GM19324 (cell line): ENCODE measurements at regions not wholly inside any gene's neighbourhood (a gene's known extent, or its start where the extent isn't known, plus 50 kb on each side); places are given as distances from the start of the nearest gene placed in this dataset.
A peak's percentile ranks its signal among the peaks of the same experiment; 100 is the strongest.

Source experiments
- ATAC-seq: cut with Tn5 transposase; IDR thresholded peaks from one replicate; pipeline ENCODE4 v1.9.1; 2021; ENCODE audit warnings: mild to moderate bottlenecking, moderate library complexity; ENCODE audit not compliant: unreplicated experiment, low FRiP score

- ATAC-seq = no peak
Observed at GRCh38 chr1:5751833-5752745, 240.1 kb downstream of the NPHP4 start.

- ATAC-seq = no peak
Observed at GRCh38 chr1:5751163-5751540, 241.1 kb downstream of the NPHP4 start.

GRCh38 chr1:5750186-5751162 is 241.8 kb downstream of the NPHP4 start:
- no peak for ATAC-seq

- no peak for ATAC-seq
Observed at GRCh38 chr1:5748286-5749225, 243.7 kb downstream of the NPHP4 start.

GRCh38 chr1:5747426-5748285 is 244.6 kb downstream of the NPHP4 start:
- ATAC-seq = no peak

DNA sequence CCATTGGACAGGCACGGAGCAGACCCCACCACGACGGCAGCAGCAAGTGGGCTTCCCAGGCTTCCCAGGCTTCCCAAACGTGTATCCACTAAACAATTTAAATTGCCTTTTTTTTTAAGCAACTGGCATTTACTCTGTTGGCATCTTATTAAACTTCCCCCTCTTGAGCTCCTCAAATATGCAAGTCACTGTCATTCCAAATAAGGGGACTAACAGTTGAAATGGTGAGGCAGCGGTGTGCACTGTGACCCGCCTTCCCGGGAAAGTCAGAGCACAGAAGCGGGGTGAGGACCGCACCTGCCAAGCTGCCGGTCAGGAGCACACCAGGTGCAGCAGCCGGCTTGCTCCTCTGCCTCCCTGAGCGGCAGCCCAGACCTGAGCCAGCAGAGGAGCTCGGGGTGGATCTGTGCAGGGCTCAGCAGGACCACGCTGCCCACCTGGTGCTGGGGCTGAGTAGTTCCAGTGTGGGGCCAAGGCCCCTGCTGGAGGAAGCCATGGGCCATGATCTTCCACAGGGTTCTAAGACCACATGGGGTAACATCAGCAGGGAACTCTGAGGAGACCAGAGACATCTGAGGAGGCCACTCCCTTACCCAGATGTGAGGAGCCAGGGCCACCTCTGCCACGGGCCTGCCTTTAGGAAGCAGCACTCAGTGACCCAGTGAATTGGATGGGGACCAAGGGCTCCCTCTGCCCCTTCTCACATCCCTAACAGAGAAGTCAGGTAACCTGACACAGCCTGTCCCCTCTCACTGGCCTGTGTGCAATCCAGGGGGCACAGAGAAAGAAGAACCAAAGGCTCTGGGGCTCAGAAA is 245.4 kb downstream of the NPHP4 start:
- no peak for ATAC-seq

DNA sequence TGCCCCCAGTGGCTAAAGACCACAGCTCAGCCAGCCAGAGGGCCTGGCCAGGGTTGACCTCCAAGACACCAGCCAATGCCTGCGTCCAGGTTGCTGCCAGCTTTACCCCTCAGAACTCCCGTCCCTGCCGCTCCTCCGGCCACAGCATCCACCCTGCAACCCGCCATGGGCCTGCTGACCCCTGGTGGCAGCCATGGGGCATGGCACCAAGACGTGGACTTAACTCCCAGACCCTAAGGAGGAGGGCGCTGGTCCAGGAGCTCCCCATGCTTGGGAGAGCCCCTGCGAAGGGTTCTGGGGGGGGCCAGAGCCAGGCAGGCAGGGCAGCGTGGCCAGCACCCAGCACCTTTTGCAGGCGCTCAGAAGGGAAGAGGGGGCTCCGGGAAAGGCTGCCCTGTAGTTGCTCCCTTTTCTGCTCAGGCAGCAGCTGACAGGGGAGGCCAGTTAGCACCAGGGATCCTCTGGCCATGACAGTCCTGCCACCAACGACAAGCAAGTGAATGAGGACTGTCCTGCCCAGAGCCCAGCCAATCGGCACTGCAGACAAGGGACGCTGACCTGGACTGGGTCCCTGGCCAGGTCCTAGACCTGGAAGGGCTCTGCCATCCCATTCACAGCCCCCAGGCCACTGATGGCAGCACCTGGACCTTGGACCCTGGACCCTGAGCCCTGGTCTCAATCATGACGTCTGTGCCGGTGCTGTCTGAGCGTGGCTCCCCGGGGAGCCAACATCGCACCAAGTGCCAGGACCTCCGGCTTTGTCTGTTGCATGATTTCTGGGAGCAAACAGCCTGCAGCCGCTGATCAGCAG is 246.2 kb downstream of the NPHP4 start:
- peak; percentile 51 for ATAC-seq

DNA sequence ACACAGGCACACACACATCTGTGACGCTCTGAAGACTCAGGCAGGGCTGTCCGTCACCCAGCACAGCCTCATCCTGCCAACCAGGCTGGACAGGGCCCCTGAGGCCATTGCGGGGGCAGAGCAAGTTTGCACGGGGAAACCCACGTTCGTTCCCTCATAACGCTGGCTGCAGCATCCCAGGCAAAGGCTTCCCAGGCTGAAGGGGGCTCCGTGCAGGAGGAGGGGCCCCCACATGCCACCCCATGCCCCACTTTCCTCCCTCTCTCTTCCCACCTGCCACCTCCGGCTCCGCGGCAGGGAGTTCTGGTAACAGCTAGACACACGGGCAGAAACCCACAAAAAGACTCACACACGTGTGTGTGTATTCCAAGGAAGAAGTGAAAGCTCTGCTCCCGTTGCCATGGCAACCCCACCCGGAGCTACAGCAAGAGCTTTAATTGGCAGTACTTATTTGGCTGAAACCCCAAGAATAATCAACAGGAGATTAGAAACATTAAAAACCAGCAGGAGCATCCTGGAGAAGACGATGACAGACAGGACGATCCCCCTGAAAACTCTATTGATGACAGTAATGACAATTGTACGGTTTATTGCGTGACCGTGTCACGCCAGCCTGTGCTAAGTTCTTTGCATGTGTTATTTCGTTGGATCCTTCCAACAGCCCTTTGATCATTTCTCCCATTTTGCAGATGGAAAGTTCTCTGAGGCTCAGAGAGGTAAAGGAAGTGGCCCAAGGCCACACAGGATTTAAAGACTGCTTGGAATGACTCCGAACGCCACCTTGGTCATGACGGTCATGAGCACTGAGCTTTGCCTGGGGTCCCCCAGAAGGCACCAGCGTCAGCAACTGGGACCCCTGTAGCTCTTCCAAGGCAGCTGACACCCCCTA is 247.1 kb downstream of the NPHP4 start:
- ATAC-seq = no peak

DNA sequence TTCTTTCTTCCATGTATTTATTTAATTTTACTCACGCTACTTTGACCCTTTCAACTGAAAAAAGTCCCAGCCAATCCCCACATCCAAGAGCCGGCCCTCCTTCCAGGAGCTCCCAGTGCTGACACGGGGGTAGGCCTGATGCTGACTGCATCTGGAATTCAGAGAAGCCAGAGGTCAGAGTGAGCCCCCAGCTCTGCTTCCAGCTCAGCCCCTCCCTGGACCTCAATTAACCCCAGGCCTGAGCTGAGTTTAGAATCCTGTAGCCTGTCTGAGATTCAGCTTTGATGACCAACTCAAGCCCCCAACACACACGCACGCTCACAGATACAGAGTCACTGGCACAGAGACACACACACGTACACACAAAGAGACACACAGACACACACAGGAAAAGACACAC is 247.9 kb downstream of the NPHP4 start:
- ATAC-seq = no peak

DNA sequence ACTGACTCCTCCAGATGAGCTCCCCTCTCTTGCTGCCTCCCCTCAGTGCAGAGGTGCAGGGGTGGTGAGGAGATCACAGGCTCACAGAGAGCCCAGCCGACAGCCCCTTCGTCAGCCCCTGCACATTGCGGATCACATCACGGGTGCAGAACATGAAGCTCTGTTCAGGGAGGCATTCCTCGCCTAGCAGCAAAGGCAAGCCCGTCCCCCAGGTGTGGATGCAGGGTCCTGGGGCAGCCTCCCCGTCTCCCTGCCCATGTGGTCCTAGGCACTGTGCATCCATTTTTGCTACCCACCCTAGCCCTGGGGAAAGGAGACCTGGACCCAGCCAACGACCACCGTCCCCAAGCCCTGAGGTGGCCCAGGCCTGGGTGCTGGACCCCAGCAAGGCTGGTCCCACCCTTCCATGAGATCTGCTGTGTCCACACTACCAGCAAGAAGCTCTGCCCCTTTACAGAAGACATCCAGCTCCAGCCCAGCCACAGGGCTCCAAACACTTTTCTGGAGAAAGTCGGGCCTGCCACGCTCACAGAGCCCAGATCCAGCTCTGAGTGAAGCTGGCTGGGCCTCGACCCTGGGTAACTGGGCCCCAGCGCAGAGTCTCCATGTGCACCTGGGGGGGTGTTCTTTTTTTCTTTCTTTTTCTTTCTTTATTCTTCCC is 248.7 kb downstream of the NPHP4 start:
- ATAC-seq = no peak

DNA sequence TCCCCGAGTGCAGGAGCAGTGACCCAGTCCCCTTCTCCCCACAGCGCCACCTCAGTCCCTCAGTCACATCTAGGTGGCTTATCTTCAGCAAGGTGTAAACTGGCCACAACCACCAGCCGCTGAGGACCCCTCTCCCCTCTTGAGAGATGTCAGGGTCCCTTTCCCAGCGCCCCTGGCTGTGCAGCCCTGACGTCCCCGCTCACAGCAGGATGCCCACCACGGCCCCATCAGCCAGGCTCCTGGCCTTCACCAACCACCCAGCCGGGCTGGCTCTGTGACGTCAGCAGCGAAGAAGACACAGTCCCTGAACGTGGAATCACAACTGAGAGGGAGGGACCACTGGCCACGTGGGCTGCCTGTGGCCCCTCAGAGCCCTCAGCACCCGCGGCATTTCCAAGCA is 249.4 kb downstream of the NPHP4 start:
- ATAC-seq = no peak

DNA sequence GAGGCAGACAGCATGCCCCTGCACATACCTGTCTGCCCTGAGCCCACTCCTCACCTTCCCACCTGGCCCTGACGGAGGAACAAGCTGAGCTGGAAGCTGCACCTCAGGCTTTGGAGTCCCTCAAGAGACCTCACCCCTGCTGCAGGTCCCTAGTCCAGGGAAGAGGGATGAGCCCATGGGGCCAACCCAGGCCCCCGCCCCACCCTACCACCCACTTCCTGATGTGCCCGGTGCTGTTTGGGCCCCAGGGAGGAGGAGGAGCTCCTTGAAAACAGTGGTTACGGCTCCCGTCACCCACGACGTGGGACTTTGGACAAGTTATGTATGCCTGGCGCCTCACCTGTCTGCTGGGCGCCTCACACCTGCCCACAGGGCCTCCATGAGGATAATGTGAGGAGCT is 250.2 kb downstream of the NPHP4 start:
- no peak for ATAC-seq

- ATAC-seq = no peak
Observed at GRCh38 chr1:5740865-5741860, 251.1 kb downstream of the NPHP4 start.

DNA sequence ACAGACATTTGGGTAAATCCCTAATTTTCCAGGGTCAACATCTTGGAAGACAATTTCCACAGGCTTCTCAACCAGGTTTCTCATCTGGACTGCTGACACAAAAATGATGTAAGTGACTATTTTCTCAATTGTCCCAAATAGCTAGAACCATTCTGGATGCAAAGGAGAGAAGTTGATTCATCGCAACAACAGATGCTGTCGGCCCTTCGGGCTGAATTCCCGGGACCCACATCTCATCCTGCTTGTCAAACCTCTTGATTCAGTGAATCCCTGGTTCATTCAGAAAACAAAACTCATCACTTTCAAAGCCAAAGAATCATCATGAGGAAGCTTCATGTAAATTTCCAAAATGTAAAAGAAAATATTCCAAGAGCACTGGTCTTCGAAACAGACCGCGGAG is 251.8 kb downstream of the NPHP4 start:
- no peak for ATAC-seq

- ATAC-seq = no peak
Observed at GRCh38 chr1:5739561-5740078, 252.6 kb downstream of the NPHP4 start.
